ENCODE measurements at regions not wholly inside any gene's neighbourhood (a gene's known extent, or its start where the extent isn't known, plus 50 kb on each side); places are given as distances from the start of the nearest gene placed in this dataset.
"Not testable (repeated sequence)": the region's sequence is repeated elsewhere in the genome, so short reads cannot be mapped to it uniquely, and the experiment has no call there.

DNA sequence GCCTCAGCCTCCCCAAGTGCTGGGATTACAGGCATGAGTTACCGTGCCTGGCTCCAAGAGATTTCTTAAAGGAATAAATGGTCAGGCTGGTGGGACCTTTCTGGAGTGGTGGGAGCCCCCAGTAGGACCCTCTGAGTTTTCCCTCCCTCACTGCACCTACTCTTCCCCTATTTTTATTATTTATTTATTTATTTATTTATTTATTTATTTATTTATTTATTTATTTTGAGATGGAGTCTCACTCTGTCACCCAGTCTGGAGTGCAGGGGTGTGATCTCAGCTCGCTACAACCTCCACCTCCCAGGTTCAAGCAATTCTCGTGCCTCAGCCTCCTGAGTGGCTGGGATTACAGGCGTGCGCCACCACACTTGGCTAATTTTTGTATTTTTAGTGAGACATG is 678.2 kb downstream of the TYW1 start:
- DNase-seq (ENCODE audit: low read depth, low spot score): not testable (repeated sequence)

DNA sequence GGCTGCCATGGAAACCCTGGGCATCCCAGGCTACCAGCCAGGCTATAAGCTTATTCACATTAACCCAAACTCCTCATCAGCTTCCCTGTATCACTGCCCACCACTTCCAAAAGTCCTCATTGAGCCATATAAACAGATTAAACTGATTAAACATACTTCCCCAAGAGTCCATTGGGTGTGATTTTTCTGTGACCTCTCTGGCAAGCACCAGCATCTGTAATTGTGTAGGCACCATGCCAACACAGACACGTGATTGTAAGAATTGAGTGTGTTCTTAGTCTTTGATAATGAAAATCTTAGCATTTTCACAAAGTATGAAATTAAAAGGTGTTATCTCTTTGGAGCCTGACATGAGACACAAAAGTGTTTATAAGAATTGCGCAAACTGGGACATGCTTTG is 679.3 kb downstream of the TYW1 start:
- no peak for DNase-seq (ENCODE audit: low read depth, low spot score)

DNA sequence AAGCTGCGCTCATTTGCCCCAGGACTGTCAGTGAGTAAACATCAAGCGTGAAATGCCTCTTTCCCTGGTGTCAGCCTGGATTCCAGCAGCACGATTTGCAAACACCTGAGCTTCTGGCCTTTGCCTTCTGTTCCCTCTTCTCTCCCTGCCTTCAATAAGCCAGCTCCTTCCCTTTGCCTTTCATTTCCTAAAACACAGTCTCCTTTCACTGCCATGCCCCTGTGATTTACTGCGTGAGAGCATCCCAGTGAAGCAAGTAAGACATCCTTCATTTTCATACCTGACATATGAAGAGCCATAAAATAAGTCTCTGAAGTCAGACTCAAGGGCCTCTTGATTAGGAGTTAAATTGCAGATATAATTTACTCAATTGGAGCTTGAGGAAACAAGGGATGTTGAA is 681.8 kb downstream of the TYW1 start:
- DNase-seq (ENCODE audit: low read depth, low spot score): no peak

DNA sequence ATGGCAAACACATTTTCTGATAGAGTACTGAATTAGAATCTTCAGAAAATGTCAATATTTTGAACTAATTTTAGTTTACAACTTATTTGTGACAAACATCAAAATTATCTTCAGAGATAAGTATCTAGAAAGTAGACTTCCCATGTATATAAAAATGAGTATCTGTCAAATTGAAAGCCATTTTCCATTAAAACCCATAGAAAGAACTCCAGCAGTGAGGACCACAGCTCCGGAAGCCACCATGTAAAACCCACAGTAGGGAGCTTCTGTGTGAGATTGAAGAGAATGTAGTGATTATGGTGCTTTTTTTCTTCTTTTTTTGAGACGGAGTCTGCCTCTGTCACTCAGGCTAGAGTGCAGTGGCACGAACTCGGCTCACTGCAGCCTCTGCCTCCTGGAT is 687.0 kb downstream of the TYW1 start:
- DNase-seq (ENCODE audit: low read depth, low spot score): no peak

DNA sequence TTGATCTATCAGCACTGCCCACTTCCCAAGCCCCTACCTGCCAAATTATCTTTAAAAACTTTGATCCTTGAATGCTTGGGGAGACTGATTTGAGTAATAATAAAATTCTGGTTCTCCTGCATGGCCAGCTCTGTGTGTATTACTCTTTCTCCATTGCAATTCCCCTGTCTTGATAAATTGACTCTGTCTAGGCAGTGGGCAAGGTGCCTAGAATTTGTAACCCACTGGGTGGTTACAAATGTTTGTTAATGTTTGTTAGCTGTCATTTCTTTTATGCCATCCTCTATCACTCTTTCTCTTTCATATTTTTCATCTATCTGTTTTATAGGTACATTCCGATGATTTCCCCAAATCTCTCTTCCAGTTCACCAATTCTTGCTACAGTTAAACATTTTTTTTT is 694.1 kb downstream of the TYW1 start:
- no peak for DNase-seq (ENCODE audit: low read depth, low spot score)

DNA sequence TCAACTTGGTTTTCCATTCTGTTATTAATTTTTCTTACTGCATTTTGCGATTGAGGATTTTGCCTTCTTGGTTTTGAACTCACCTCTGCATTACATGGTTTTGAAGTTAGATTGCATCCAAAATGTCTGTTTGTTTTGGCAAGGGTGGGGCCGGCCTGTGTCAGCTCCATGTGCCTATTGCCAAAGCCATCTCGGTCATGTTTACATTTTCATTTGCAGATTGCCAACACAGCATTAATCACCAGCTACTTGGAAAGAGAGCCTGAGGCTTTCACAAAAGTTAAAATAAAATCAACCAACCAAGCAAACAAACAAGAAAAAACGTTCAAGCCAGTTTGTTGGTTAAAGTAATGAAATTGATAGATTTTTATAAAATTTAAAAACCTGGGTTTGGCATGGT is 695.8 kb downstream of the TYW1 start:
- no peak for DNase-seq (ENCODE audit: low read depth, low spot score)

DNA sequence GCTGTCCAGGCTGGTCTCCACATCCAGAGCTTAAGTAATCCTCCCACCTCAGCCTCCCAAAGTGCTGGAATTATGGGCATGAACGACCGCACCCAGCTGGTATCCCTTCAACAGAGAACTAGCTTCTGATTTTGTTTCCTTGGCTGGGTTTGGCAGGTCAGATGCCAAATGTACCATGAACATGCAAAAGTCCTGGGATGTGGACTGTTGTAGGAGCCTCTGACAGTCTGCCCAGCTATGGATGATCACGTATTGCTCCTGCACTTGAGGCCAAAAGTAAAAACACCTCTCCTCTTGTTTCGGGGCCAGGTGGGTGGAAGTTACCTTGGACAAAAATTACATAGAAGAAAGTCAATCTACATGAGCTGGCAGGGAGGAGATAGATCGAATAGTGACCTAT is 699.5 kb downstream of the TYW1 start:
- no peak for DNase-seq (ENCODE audit: low read depth, low spot score)

DNA sequence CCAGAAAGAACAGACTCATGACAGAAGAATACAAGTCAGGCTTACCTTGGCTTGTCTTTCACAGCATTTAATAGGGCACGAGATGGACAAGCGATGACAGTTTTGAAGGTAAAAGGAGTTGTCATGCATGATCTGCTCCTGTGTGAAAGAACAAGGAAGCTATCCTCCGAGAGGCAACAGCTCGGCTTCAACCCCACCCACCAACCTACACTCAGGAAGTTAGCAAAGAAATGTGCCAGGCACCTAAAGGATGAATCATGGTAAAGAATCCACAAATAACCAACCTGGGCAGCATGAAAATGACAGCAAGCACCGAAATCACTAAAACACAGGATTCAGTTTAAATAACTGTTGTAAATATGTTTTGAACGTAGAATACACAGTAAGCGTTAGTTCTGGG is 700.2 kb downstream of the TYW1 start:
- no peak for DNase-seq (ENCODE audit: low read depth, low spot score)

DNA sequence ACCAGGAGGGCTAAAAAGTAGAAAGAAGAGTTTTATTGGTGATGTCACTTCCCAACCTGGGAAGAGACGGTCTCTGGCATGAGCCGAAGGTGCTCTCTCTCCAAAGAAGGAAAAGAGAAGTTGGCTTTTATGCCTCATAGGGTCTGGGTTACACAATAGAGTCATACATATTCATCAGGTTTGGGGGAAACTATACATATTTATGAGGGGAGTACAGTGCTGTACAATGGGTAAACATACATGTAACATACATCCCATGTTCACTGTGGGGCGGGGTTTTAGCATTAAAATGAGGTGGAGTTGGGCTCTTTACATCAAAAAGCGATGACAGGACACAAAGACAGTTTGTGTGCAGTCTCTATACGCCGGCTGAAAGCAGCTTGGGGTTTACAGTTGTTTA is 701.7 kb downstream of the TYW1 start:
- no peak for DNase-seq (ENCODE audit: low read depth, low spot score)

DNA sequence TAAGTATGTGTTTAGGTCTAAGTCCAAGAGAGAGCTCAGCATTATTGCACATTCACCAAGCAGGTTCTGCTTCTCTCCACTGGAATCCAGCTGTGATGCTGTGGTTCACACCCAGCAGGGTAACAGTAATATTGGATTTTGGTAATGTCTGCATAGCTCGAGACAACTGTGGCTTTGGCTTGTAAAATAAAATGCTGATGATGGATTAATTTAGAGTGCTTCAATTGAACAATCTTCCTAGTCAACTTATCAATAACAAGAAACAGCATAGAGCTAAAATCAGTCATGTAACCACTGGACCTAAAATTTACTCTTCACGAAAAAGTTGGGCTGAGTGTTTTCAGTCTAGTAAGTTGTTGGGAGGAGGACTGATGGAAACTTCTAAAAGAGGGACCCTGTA is 709.2 kb downstream of the TYW1 start:
- no peak for DNase-seq (ENCODE audit: low read depth, low spot score)

DNA sequence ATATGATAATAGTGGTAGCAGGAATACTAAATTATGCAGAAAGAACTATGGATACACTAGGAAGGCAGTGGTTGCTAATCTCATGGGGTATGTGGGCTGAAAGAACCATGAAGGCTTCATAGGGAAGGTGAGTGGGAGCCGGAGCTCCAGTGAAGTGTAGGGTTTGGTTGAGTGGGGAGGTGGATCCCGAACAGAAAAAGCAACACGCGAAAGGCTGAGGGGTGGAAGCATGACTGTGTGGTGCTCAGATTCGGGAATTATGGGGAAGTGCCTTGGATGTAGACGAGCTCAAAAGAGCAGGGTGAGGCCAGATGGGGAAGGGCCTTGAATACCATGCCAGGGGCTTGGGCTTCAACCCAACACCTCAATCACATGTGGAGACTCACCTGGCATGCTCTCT is 715.1 kb downstream of the TYW1 start:
- no peak for DNase-seq (ENCODE audit: low read depth, low spot score)

DNA sequence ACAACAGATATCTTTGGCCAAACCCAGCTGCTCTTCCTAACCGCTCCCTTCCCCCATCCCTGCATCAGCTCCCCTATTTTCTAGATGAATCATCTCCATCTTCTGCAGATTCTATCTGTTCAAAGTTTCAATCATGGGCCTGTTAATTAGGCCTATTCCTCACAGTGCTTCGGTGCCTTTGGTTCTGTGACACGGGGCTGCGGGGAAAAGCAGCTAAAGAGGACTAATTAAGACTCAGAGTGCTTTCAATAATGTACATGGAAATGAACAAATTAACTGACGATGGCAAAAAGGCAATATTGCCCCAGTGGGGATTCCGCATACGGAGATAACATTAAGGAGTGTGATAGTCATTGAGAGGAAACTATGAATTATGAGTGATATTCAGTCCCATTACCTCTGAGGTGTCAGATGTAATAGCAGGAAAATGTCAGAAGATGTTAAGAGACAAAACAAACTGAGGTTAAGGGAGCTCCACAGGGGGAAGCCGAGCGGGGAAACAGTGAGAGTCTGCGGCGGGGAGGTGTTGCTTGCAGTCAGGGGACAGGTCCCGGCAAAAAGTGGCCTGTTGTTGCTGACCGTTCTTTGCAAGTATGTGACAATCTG is 716.9 kb downstream of the TYW1 start:
- no peak for DNase-seq (ENCODE audit: low read depth, low spot score)

DNA sequence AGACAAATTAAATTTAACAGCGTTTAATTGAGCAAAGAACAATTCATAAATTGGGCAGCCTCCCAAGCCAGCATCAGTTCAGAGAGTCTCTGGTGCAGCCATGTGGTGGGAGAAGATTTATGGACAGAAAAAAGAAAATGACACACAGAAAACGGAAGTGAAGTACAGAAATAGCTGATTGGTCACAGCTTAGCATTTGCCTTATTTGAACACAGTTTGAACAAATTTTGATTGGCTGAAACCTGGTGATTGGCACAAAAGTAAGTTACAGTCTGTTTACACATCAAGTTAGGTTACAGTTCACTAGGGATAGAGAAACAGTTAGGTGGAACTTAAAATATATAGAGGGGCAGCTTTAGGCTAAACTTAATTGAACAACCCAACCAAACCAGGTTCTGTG is 720.1 kb downstream of the TYW1 start:
- no peak for DNase-seq (ENCODE audit: low read depth, low spot score)

DNA sequence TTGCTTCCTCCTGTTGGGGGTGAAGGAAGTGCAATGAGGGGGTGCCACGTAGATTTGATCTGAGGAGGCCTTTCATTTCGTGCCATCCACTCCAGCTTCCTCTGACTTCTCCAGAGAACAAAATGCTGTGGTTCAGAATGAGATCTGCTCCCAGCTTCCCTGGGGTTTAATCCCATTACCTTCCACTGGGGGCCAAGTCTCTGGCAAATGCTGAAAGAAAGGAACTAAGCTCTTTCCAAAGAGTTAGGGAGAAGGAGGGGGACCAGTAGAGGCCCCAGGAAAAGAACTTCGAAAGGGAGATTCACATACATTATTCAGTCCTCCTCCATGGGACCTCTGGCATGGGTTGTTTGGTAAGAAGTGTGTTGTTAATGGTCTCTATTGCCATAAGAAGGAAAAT is 727.0 kb downstream of the TYW1 start:
- DNase-seq (ENCODE audit: low read depth, low spot score): no peak

DNA sequence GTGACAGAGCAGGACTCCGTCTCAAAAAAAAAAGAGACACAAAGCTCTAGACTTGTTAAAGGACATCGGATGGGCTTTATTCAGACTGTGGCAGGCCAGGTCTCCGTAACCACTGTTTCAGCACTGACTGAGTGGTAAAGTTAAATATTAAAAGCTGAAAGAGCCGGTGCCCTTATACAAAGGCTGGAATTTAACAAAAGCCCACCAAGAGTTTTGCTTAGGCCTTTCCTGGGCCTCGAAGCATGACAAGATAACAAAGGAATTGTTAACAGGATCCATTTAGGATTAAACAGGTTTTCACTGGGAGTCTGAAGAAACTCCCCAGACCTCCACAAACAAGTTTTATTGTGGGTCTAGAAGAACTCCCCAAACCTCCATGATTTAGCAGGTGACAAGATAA is 727.8 kb downstream of the TYW1 start:
- DNase-seq (ENCODE audit: low read depth, low spot score): no peak

DNA sequence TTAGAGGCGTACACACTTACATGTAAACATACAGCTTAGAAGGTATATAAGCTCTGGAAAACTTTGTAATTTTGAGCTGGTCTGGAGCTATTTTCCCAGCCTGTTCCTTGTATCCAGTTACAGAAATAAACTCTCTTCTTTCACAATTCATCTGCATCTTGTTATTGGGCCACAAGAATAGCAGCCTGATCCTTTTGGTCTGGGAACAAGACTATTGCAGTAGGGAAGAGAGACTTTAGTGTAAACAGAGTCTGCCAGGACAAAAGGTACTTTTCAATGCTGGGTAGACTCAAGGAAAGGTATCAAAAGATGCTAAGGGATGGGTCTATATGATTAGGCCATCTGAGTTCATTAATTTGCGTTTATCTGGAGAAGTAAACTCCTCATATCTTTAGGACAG is 728.3 kb downstream of the TYW1 start:
- DNase-seq (ENCODE audit: low read depth, low spot score): no peak

DNA sequence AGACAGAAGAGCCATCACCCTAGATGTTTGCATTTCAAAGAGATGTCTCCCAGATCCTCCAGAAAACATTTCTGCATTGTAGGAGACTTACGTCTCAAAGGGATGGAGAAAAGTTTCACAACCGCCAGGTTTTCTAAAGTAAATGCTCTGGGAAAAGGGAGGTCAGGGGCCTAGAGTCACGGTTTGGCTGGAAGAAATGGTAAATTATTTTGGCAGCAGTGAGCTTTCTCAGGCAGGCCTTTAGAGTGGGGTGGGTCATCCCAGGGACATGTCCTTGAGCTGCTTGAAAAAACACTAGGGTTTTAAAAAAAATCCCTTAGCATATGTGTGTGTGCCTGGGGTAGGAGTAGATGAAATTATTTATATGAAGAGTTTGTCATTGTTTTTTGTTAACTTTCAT is 728.8 kb downstream of the TYW1 start:
- no peak for DNase-seq (ENCODE audit: low read depth, low spot score)

DNA sequence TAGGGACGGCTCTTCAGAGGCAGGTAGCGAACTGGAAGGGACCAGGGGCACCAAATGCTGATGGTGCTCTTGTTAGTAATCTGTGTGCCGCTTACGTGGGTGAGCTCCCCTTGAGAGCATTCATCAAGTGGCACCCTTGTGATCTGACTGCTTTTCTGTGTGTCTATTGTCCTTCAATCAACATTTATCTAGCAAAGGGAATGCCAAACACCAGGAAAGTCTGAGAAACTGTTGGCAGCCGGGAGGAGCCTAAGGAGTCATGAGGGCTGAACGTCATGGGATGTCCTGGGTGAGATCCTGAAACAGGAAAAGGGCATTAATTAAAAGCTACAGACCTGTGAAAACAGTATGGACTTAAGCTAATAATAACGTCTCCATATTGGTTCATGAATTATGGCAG is 733.1 kb downstream of the TYW1 start:
- DNase-seq (ENCODE audit: low read depth, low spot score): no peak

DNA sequence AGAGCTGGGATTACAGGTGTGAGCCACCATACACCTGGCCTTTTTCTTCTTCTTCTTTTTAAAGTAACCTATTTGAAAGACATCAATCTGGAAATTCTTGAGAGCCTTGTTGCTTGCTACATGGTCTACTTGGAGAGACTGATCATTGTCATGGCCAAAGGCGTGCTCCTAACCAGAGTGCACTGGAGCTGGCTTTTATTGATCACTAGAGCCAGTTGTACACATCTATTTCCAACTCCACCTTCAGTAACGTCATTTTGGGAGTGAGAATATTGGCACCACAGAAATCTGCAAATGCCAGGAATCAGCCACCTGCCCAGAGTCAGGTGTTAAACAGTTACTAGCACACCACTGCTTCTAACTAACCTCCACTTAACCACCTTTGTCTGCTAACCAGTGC is 735.1 kb downstream of the TYW1 start:
- DNase-seq (ENCODE audit: low read depth, low spot score): no peak

DNA sequence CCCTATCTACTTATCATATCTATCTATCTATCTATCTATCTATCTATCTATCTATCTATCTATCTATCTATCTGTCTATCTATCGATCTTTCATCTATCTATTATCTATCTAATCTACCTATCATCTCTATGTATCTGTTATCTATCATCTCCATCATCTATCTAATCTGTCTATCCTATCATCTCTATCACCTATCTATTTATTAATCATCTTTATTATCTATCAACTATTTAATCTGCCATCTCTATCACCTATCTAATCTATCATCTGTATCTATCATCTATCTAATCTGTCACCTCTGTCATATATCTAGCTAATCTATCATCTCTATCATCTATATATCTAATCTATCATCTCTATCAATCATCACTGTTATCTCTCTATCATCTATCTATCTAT is 736.3 kb downstream of the TYW1 start:
- DNase-seq (ENCODE audit: low read depth, low spot score): no peak

DNA sequence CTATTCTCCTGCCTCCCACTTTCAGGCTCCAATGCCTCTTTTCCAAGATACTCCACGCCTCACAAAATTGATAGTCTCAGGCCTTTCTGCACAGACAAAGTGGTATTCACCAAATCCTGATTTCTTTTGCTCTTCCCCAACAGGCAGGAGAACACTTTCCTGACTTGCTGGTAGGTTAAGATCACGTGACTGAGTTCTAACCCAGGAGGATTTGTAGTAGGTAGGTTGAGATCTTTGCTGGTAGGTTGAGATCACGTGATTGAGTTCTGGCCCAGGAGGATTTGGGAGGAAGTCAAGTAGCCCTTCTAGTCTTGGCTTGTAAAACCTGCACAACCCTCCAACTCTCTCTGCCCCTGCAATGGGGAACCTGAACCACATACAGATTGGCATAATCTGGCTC is 741.5 kb downstream of the TYW1 start:
- DNase-seq (ENCODE audit: low read depth, low spot score): no peak

DNA sequence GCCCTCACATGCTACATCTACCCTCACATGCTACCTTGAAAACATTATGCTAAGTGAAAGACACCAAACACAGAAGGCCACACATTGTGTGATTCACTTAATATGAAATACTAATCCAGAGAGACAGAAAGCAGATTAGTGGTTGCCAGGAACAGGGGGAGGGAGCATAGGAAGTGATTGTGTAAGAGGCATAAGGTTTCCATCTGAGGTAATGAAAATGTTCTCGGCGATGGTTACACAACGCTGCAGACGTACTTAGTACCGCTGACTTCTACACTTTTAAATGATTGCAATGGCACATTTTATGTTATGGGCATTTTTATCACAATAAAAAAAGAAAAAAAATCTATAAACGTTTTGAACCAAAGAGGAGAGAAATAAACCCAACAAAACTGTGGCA is 742.3 kb downstream of the TYW1 start:
- DNase-seq (ENCODE audit: low read depth, low spot score): no peak

DNA sequence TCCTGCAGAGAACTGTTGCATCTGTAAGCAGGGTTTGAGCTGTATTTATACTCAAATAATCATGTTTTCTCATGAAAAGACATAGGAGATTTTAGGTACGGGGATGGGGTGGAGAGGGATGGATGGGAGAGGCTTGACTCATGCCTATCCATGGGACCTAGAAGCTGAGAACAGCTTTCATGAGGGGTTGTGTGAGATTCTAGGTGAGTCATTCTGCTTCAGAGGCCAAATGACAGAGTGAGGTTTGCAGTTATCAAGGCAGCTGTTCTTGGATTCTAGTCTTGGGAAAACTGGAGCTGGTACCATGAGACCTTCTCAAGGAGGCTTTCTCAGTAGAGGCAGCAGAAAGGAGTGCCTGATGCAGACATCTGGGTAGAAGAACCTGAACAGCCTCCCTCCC is 746.9 kb downstream of the TYW1 start:
- DNase-seq (ENCODE audit: low read depth, low spot score): no peak

DNA sequence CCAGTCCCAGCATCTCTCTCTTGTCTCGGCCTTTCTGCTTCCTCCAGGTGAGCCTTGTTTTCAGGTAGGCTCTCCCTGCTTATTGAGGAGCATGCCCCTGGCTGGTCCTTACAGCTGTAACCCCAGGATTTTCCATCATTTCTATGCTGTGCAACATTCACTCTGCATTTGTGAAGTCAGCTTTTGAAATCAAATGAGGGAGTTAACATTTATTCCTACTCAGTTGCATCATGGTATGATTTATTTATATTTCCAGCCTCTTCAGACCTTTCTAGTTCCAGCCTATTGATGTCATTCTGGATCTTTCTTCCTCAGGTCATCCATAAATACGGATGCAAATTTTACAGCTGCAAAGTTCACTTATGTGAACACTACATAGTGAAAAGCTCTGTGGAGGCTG is 755.6 kb downstream of the TYW1 start:
- DNase-seq (ENCODE audit: low read depth, low spot score): no peak

DNA sequence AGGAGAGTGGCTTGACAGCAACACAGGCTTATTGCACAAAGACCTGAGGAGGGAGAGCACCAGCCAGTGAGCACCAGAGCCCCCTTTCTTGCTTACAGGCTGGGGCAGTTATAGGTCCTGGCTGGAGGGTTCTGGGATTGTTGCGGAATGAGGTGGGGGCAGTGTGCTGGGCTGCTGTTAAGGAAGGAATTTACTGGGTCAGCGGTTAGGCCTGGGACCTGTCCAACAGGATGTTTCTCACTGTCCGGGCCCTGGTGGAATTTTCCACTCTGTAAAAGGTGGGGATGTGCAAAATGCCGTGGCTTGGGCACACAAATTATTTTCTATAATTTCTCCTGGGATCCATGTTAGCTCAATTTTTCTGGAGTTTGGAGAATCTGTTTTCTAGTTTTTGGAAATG is 757.3 kb downstream of the TYW1 start:
- no peak for DNase-seq (ENCODE audit: low read depth, low spot score)
